Suprapubic skin (tissue), 4 donors: ENCODE measurements at regions not wholly inside any gene's neighbourhood (a gene's known extent, or its start where the extent isn't known, plus 50 kb on each side); places are given as distances from the start of the nearest gene placed in this dataset.

Experiments
- DNase-seq, 2 donors: peaks; one replicate each; pipeline ENCODE4 v3.0.0-alpha.2; 2019; ENCODE audit warnings: low spot score in 2 of 2
- H3K27ac ChIP-seq: fragments of 200-600 bp; sonication (generic); one replicate; pipeline ENCODE4 v1.5.1; 2019
- H3K27me3 ChIP-seq: fragments of 200-600 bp; sonication (generic); one replicate; pipeline ENCODE4 v1.5.1; 2019
- H3K36me3 ChIP-seq: fragments of 200-600 bp; sonication (generic); one replicate; pipeline ENCODE4 v1.5.1; 2019
- H3K4me1 ChIP-seq: fragments of 200-600 bp; sonication (generic); one replicate; pipeline ENCODE4 v1.5.1; 2019
- H3K4me3 ChIP-seq: fragments of 200-600 bp; sonication (generic); one replicate; pipeline ENCODE4 v1.5.1; 2019; ENCODE audit warnings: mild to moderate bottlenecking
- H3K9me3 ChIP-seq: fragments of 200-600 bp; sonication (generic); one replicate; pipeline ENCODE4 v1.5.1; 2019
- CTCF ChIP-seq, 2 donors: fragments of 200-600 bp in 1 of 2; fragments of 450-650 bp in 1 of 2; sonication (generic) in 1 of 2; IDR thresholded peaks; one replicate each; pipeline ENCODE4 v1.5.1; 2016 to 2019; ENCODE audit warnings: antibody characterized with exemption in 2 of 2, mild to moderate bottlenecking in 1 of 2, moderate library complexity in 1 of 2
- EP300 ChIP-seq: sonication (generic); formaldehyde crosslinking; IDR thresholded peaks from one replicate; pipeline ENCODE4 v1.6.1; 2017; ENCODE audit warnings: antibody characterized with exemption
- POLR2A ChIP-seq, 2 donors: fragments of 450-650 bp; IDR thresholded peaks; one replicate each; pipeline ENCODE4 v1.6.1; 2017; ENCODE audit warnings: antibody characterized with exemption in 2 of 2, mild to moderate bottlenecking in 2 of 2, moderate library complexity in 2 of 2
- POLR2AphosphoS5 ChIP-seq, 3 donors: sonication (generic); formaldehyde crosslinking; IDR thresholded peaks; one replicate each; pipeline ENCODE4 v1.6.1; 2017; ENCODE audit warnings: antibody characterized with exemption in 3 of 3
- WGBS: methylation state at CpG from one replicate; pipeline ENCODE4 v1.1.5; 2018; 5-methylcytosine and 5-hydroxymethylcytosine counted together

- WGBS = 52% methylated on average over 9 of the region's 9 CpGs
- no peak for DNase-seq
These were observed 463.6 kb upstream of the MIS18BP1 start for GRCh38 chr14:45716572-45716971.

GRCh38 chr14:45715946-45716345, 462.9 kb upstream of the MIS18BP1 start:
- Histone ChIP-seq H3K36me3 (no peaks in the 10 kb centered on the region), H3K27ac (no peak overlapping the region), H3K4me1 (no peaks in the 10 kb centered on the region), H3K4me3 (no peak overlapping the region), H3K27me3 (no peaks in the 10 kb centered on the region), H3K9me3 (no peaks in the 10 kb centered on the region)
- DNase-seq = no peak
- TF ChIP-seq POLR2AphosphoS5 (IDR thresholded peaks at IDR 0.05) (no peak), CTCF (IDR thresholded peaks at IDR 0.05) (no peak), POLR2A (IDR thresholded peaks at IDR 0.05) (no peak), EP300 (no peak)
- 94% methylated on average over 1 of the region's 1 CpG for WGBS

More at GRCh38 chr14:45716572-45716971, 463.6 kb upstream of the MIS18BP1 start:
- Histone ChIP-seq H3K4me1 (no peaks in the 10 kb centered on the region), H3K9me3 (no peaks in the 10 kb centered on the region), H3K4me3 (no peak overlapping the region), H3K27me3 (no peaks in the 10 kb centered on the region), H3K36me3 (no peaks in the 10 kb centered on the region), H3K27ac (no peak overlapping the region)
- no peak for TF ChIP-seq POLR2AphosphoS5 (IDR thresholded peaks at IDR 0.05)
- TF ChIP-seq POLR2A (IDR thresholded peaks at IDR 0.05) = no peak
- no peak for TF ChIP-seq CTCF (IDR thresholded peaks at IDR 0.05)
- TF ChIP-seq EP300 = no peak

GRCh38 chr14:45709541-45709940, 456.5 kb upstream of the MIS18BP1 start:
- WGBS = 90% methylated on average over 4 of the region's 4 CpGs
- H3K27ac ChIP-seq = no peak overlapping the region
- TF ChIP-seq POLR2AphosphoS5 (IDR thresholded peaks at IDR 0.05) (no peak), POLR2A (IDR thresholded peaks at IDR 0.05) (no peak), EP300 (no peak), CTCF (IDR thresholded peaks at IDR 0.05) (no peak)

GRCh38 chr14:45705940-45706534, 453.0 kb upstream of the MIS18BP1 start:
- H3K9me3 ChIP-seq = no peaks in the 10 kb centered on the region
- no peak overlapping the region for H3K4me3 ChIP-seq
- WGBS = 37% methylated on average over 7 of the region's 7 CpGs
- H3K36me3 ChIP-seq = no peaks in the 10 kb centered on the region
- no peaks in the 10 kb centered on the region for H3K4me1 ChIP-seq
- no peak for TF ChIP-seq EP300
- no peak for TF ChIP-seq CTCF (IDR thresholded peaks at IDR 0.05)
- TF ChIP-seq POLR2A (IDR thresholded peaks at IDR 0.05) = no peak
- no peak for TF ChIP-seq POLR2AphosphoS5 (IDR thresholded peaks at IDR 0.05)
- no peak overlapping the region for H3K27ac ChIP-seq
- no peaks in the 10 kb centered on the region for H3K27me3 ChIP-seq
- no peak for DNase-seq

More at GRCh38 chr14:45709541-45709940, 456.5 kb upstream of the MIS18BP1 start:
- Histone ChIP-seq H3K36me3 (no peaks in the 10 kb centered on the region), H3K27me3 (no peaks in the 10 kb centered on the region), H3K4me3 (no peak overlapping the region), H3K4me1 (no peaks in the 10 kb centered on the region), H3K9me3 (no peaks in the 10 kb centered on the region)
- no peak for DNase-seq

GRCh38 chr14:45699471-45699870, 446.5 kb upstream of the MIS18BP1 start:
- 28% methylated on average over 5 of the region's 5 CpGs for WGBS
- no peak overlapping the region for H3K27ac ChIP-seq

More at GRCh38 chr14:45699471-45699870, 446.5 kb upstream of the MIS18BP1 start:
- no peak for DNase-seq
- no peak for TF ChIP-seq EP300
- Histone ChIP-seq H3K27me3 (no peaks in the 10 kb centered on the region), H3K36me3 (no peaks in the 10 kb centered on the region), H3K4me3 (no peak overlapping the region), H3K4me1 (peaks cover 14% of the 10 kb centered on the region), H3K9me3 (no peaks in the 10 kb centered on the region)
